ENCODE measurements at regions not wholly inside any gene's neighbourhood (a gene's known extent, or its start where the extent isn't known, plus 50 kb on each side); places are given as distances from the start of the nearest gene placed in this dataset.

- no peak for TF ChIP-seq FOXO4 (CRISPR knock-in tag; conservative IDR thresholded peaks at IDR 0.05)
- TF ChIP-seq CREB1 (IDR thresholded peaks at IDR 0.05), result no peak
- no peak for TF ChIP-seq CREB1 (CRISPR knock-in tag; IDR thresholded peaks at IDR 0.05)
Measured at GRCh38 chr2:205882806-205883425, 200.6 kb downstream of the NRP2 start (continued).

- TF ChIP-seq ZNF460 (CRISPR knock-in tag; IDR thresholded peaks at IDR 0.05; ENCODE audit: borderline replicate concordance) (no peak), IRX3 (CRISPR knock-in tag; IDR thresholded peaks at IDR 0.05; ENCODE audit: borderline replicate concordance, low read depth) (no peak), ZNF773 (CRISPR knock-in tag; IDR thresholded peaks at IDR 0.05; ENCODE audit: borderline replicate concordance) (no peak)
Measured at GRCh38 chr2:205880048-205880447, 197.7 kb downstream of the NRP2 start.

More at GRCh38 chr2:205880048-205880447, 197.7 kb downstream of the NRP2 start:
- H3K79me2 ChIP-seq (ENCODE audit: insufficient read depth, low read length), result no peaks in the 10 kb centered on the region
- H2AFZ ChIP-seq (ENCODE audit: low read length), result no peak overlapping the region
- no peak overlapping the region for H3K9ac ChIP-seq (ENCODE audit: insufficient read depth, low read depth, low read length)
- no peak overlapping the region for H3K4me2 ChIP-seq (ENCODE audit: low read depth, low read length)
- DNase-seq (ENCODE audit: low spot score) (no peak), FAIRE-seq (no peak), ATAC-seq (no peak)
- peaks cover 0 to 13% of the 10 kb centered on the region in 2 experiments; a peak in 1 of 5 replicates for H3K27me3 ChIP-seq (ENCODE audit: control insufficient read depth in 1 of 2, insufficient read depth in 2 of 2, low read length in 2 of 2)
- WGBS (ENCODE audit: low lambda C conversion rate), result 50% methylated on average over 4 of the region's 4 CpGs
- CTCF ChIA-PET (ENCODE audit: low intra/inter-chr PET ratio, low total read pairs), result no interaction called here
- in situ Hi-C loops (cut with HindIII; ENCODE audit: extremely low pct_ligation_motif_present, low pct_unique_long_range_greater_than_20kb) (loop anchor here (25.0 kb wide), 1 partner anchor 1543 kb away; no protein-coding TSS in a partner anchor), intact Hi-C loops (cut with micrococcal nuclease; ENCODE audit: unreplicated experiment) (loop anchor here (5.0 kb wide), 1 partner anchor 1618 kb away; no protein-coding TSS in a partner anchor)
- POLR2A ChIA-PET, result no interaction called here
- no peak overlapping the region for H3K4me3 ChIP-seq (replicated peaks in 1 of 3; ENCODE audit: insufficient read depth in 1 of 3, low read depth in 2 of 3, low read length in 3 of 3)
- no TSS peak for BruUV-seq (replicated peaks)
- no peaks in the 10 kb centered on the region for H3K4me1 ChIP-seq (ENCODE audit: insufficient read depth, low read length)
- H3K9me3 ChIP-seq (ENCODE audit: low read length), result no peaks in the 10 kb centered on the region
- H3K36me3 ChIP-seq (replicated peaks in 1 of 2; ENCODE audit: control insufficient read depth in 1 of 2, insufficient read depth in 2 of 2, low read length in 2 of 2), result no peaks in the 10 kb centered on the region
- no peak overlapping the region for H3K27ac ChIP-seq (ENCODE audit: extremely low read length, insufficient read depth, low read length)
- H4K20me1 ChIP-seq (ENCODE audit: insufficient read depth, low read length), result no peaks in the 10 kb centered on the region

Data from HepG2 (cell line).